Heart right ventricle (tissue), 16 donors: ENCODE measurements at regions not wholly inside any gene's neighbourhood (a gene's known extent, or its start where the extent isn't known, plus 50 kb on each side); places are given as distances from the start of the nearest gene placed in this dataset.

Experiments used
- ATAC-seq, 8 donors: fragments of 200-7000 bp; cut with Tn5 transposase; one replicate each; pipeline ENCODE4 v1.9.1; 2020; ENCODE audit warnings: mild to moderate bottlenecking in 8 of 8, moderate library complexity in 8 of 8, moderate number of reproducible peaks in 1 of 8
- DNase-seq, 2 donors: peaks; one replicate each; pipeline ENCODE4 v3.0.0-alpha.2; 2020
- H3K27ac ChIP-seq, 10 donors: fragments of 200-600 bp; sonication (generic) in 2 of 10; one replicate each; pipeline versions ENCODE4 v1.5.0 to v1.8.0; 2020 to 2022; ENCODE audit warnings: mild to moderate bottlenecking in 3 of 10
- H3K27me3 ChIP-seq, 7 donors: fragments of 200-600 bp; one replicate each; pipeline ENCODE4 v1.8.0; 2021 to 2022; ENCODE audit warnings: mild to moderate bottlenecking in 2 of 7
- H3K36me3 ChIP-seq, 9 donors: fragments of 200-600 bp; sonication (generic) in 1 of 9; one replicate each; pipeline versions ENCODE4 v1.5.0 to v1.8.0; 2020 to 2022; ENCODE audit warnings: mild to moderate bottlenecking in 2 of 9
- H3K4me1 ChIP-seq, 9 donors: fragments of 200-600 bp; sonication (generic) in 1 of 9; one replicate each; pipeline versions ENCODE4 v1.5.0 to v1.8.0; 2020 to 2022; ENCODE audit warnings: mild to moderate bottlenecking in 4 of 9
- H3K4me3 ChIP-seq, 10 donors: fragments of 200-600 bp; sonication (generic) in 2 of 10; one replicate each; pipeline versions ENCODE4 v1.5.0 to v1.8.0; 2020 to 2022; ENCODE audit warnings: mild to moderate bottlenecking in 7 of 10, moderate library complexity in 2 of 10
- H3K9me3 ChIP-seq, 11 donors: fragments of 200-600 bp in 10 of 11; sonication (generic) in 2 of 11; one replicate each; pipeline versions ENCODE4 v1.5.0 to v1.8.0; 2013 to 2022; ENCODE audit warnings: mild to moderate bottlenecking in 2 of 11, control low read depth in 1 of 11, moderate library complexity in 1 of 11
- WGBS, 2 donors: extraction: QIAGEN DNeasy Blood & Tissue Kit; methylation state at CpG; one replicate each; pipeline ENCODE4 v1.1.7; 2013; ENCODE audit warnings: inconsistent platforms in 1 of 2; 5-methylcytosine and 5-hydroxymethylcytosine counted together
- intact Hi-C, 10 donors: fragments of 100-400 bp; cut with DNase I; formaldehyde crosslinking; loops; one replicate each; pipeline versions ENCODE4 v1.11.1 to v1.14.2; 2022
- TF ChIP-seq, protein P1 (sequence below), 9 donors: fragments of 200-600 bp; sonication (generic) in 2 of 9; IDR thresholded peaks; one replicate each; pipeline versions ENCODE4 v1.5.0 to v1.8.0; 2021 to 2022; ENCODE audit warnings: antibody characterized with exemption in 9 of 9, mild to moderate bottlenecking in 5 of 9, moderate library complexity in 1 of 9
- donor health status: Arrhythmogenic right ventricular cardiomyopathy.
- donor health status: ischemic (EF 13 %, LVEDD 7.1; RV severe dilation, severe dysfunction).
- donor health status: healthy with polysubstance abuse.
- donor health status: DM: no; HTN: yes; CAD: no.
- donor health status: DM: no; HTN: no; CAD: no.
- donor health status: ischemic (EF 25% LVEDD 6.9; RV normal size, moderate dysfunction).
- donor health status: ischemic (EF 25% LVEDD 5.7; RV mildly dilated, moderate dysfunction).
- donor health status: healthy.
- donor health status: DM: yes; HTN: yes; CAD: no.
- donor health status: Ischemic cardiomyopathy.
- donor health status: ischemic (EF 35%, LVEDD 5.7; RV mildly dilated, moderate dysfunction).
- donor health status: nonischemic (EF 11% LVEDD 7.7; RV severe dilation, severe dysfunction).
- donor health status: DM: yes; HTN: yes; CAD: no.
- donor health status: PGD.
- donor health status: ischemic (EF 29% LVEDD 5.4; RV normal size, mild dysfunction).
- donor health status: nonischemic (EF 23%, LVEDD 6.1; RV moderate dilation, normal function).

DNA sequence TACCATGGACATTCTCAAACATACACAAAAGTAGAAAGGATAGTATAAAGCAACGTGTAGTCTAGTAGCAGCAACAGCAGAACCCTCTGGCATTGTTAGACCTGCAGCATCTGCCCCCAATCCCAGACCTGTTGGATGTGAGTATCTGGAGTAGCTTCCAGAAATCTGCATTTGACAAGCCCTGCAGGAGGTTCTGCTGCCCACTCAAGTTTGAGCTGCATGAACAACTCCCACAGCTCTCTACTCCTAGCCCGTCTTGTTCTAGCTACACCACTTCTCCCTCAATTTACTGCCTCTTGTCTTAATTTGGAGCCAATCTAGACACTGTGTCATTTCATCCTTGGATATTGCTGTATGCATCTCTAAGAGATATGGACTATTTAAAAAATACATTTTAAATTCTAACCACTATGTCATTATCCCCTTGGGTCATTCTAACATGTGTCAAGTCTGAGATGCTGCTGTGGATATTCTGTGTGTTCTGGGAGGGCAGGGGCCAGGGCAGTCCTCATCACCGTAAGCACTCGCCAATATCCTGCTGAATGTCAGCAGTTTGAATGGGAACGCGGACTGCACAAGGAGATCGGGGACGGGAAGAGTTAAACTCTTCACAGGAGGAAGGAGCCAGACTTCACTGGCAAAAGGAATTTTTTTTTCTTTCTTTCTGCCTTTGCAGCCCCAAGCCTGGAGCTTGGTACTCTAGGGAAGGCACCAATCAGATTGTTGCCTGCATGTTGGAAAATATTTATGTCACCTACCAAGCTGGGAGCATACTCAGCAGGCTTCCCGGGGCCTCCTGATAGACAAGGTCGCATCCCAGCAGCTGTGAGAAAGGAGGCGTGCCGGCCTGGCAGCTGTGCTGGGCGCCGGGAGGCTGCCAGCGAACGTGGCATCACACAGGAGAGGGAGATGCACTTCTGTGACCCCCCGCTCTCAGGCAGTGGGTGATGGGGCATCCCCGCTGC is 429.0 kb downstream of the MIAT start:
- intact Hi-C loops = no loop called here
- Histone ChIP-seq H3K27ac (no peak overlapping the region), H3K4me3 (no peak overlapping the region), H3K36me3 (no peaks in the 10 kb centered on the region), H3K27me3 (peaks cover 0 to 78% (median 51%) of the 10 kb centered on the region in 7 donors), H3K9me3 (peaks cover 0 to 11% (median 0%) of the 10 kb centered on the region in 11 donors), H3K4me1 (no peaks in the 10 kb centered on the region)
- WGBS, 2 donors = 24 to 33% methylated on average over 18 of the region's 18 CpGs
- DNase-seq (no peak), ATAC-seq (no peak)
- TF ChIP-seq, protein P1, sequence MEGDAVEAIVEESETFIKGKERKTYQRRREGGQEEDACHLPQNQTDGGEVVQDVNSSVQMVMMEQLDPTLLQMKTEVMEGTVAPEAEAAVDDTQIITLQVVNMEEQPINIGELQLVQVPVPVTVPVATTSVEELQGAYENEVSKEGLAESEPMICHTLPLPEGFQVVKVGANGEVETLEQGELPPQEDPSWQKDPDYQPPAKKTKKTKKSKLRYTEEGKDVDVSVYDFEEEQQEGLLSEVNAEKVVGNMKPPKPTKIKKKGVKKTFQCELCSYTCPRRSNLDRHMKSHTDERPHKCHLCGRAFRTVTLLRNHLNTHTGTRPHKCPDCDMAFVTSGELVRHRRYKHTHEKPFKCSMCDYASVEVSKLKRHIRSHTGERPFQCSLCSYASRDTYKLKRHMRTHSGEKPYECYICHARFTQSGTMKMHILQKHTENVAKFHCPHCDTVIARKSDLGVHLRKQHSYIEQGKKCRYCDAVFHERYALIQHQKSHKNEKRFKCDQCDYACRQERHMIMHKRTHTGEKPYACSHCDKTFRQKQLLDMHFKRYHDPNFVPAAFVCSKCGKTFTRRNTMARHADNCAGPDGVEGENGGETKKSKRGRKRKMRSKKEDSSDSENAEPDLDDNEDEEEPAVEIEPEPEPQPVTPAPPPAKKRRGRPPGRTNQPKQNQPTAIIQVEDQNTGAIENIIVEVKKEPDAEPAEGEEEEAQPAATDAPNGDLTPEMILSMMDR (IDR thresholded peaks at IDR 0.05) = no peak

DNA sequence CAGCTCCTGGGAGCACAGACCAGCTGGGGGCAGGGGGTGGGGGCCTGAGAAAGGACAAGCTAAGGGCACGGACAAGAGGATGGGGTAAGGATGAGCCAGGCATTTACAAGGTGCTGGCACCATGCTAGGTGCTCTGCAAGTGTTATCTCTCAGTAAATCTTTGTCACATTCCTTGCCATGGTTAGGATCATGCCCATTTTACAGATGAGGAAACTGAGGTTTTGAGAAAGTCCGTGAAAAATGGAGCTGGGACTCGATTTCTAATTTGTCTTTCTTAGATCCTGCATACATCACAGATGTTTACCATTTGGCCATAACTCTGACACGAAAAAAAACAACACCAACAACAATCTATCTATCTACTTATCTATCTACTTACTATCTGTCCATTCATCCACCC is 429.7 kb downstream of the MIAT start:
- Histone ChIP-seq H3K4me3 (no peak overlapping the region), H3K27ac (no peak overlapping the region), H3K4me1 (no peaks in the 10 kb centered on the region), H3K9me3 (peaks cover 0 to 11% (median 0%) of the 10 kb centered on the region in 11 donors), H3K36me3 (no peaks in the 10 kb centered on the region), H3K27me3 (peaks cover 0 to 79% (median 50%) of the 10 kb centered on the region in 7 donors)
- ATAC-seq (no peak), DNase-seq (no peak)
- WGBS, 2 donors = 74 to 77% methylated on average over 4 of the region's 4 CpGs
- TF ChIP-seq, protein P1 (IDR thresholded peaks at IDR 0.05) = no peak
- intact Hi-C loops = no loop called here

DNA sequence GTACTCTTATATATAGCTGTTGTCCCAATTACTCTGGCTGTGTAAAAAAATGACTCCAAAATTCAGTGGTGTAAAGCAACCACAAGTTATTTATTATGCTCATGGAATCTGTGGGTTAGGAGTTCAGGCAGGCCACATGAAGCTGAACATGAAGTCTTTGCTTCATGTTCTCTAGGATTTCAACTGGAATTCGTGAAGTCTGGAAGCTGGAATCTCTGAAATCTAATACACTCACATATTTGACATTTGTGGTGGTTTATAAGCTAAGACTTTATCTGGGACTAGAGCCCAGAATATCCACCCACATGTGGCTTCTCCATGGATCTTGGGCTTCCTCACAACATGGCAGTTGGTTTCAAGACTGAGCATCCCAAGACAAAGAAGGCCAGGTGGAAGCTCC is 430.6 kb downstream of the MIAT start:
- DNase-seq (no peak), ATAC-seq (no peak)
- TF ChIP-seq, protein P1 (IDR thresholded peaks at IDR 0.05) = no peak
- Histone ChIP-seq H3K4me1 (no peaks in the 10 kb centered on the region), H3K4me3 (no peak overlapping the region), H3K27me3 (peaks cover 0 to 79% (median 50%) of the 10 kb centered on the region in 7 donors), H3K36me3 (no peaks in the 10 kb centered on the region), H3K9me3 (peaks cover 0 to 11% (median 0%) of the 10 kb centered on the region in 11 donors), H3K27ac (no peak overlapping the region)
- intact Hi-C loops = no loop called here
- 0 to 43% methylated on average over 1 of the region's 1 CpG for WGBS, 2 donors

DNA sequence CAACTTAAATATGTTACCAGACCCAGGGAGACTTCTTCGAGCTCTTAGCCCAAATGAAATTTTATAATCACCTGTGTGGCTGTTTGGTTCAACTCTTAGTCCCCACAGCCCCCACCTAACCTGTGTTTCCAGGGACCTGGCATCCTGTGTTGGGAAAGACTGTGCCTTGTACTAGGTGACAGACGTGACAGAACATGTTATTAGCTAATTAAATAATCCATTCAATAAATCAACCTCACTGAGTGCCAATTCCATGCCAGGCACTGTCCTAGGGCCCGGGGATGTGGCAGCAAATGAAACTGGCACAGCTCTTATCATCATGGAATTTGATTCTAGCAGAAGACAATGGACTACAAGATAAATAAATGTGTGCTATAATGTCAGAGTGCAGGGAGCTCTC is 431.9 kb downstream of the MIAT start:
- H3K9me3 ChIP-seq = peaks cover 0 to 11% (median 0%) of the 10 kb centered on the region in 11 donors
- peaks cover 0 to 2% (median 0%) of the 10 kb centered on the region in 9 donors for H3K4me1 ChIP-seq
- no peak for ATAC-seq
- no peaks in the 10 kb centered on the region for H3K36me3 ChIP-seq
- intact Hi-C loops = no loop called here
- H3K27me3 ChIP-seq = peaks cover 0 to 86% (median 44%) of the 10 kb centered on the region in 7 donors
- no peak for DNase-seq
- TF ChIP-seq, protein P1 (IDR thresholded peaks at IDR 0.05) = no peak
- H3K4me3 ChIP-seq = no peak overlapping the region
- 67 to 68% methylated on average over 3 of the region's 3 CpGs for WGBS, 2 donors
- no peak overlapping the region for H3K27ac ChIP-seq
